Liver (tissue), 3 donors: ENCODE measurements at regions not wholly inside any gene's neighbourhood (a gene's known extent, or its start where the extent isn't known, plus 50 kb on each side); places are given as distances from the start of the nearest gene placed in this dataset.

Source experiments
- CTCF ChIP-seq: fragments of 150-350 bp; IDR thresholded peaks from 2 replicates; pipeline ENCODE4 v1.5.1; 2017; ENCODE audit warnings: improper control_type of control experiment, low read depth, low read length; ENCODE audit not compliant: missing input control
- GABPA ChIP-seq, 2 donors: IDR thresholded peaks in 1 of 2; conservative IDR thresholded peaks in 1 of 2; 2 replicates each; pipeline ENCODE4 v1.6.1; 2016; ENCODE audit warnings: antibody characterized with exemption in 2 of 2, mild to moderate bottlenecking in 1 of 2, moderate library complexity in 1 of 2
- RAD21 ChIP-seq, 2 donors: IDR thresholded peaks; 2 replicates each; pipeline ENCODE4 v1.6.1; 2016; ENCODE audit warnings: antibody characterized with exemption in 2 of 2, mild to moderate bottlenecking in 2 of 2
- RXRA ChIP-seq, 2 donors: IDR thresholded peaks; 2 replicates each; pipeline ENCODE4 v1.6.1; 2017 to 2018; ENCODE audit warnings: antibody characterized with exemption in 2 of 2, mild to moderate bottlenecking in 1 of 2
- ZBTB33 ChIP-seq: IDR thresholded peaks from 2 replicates; pipeline ENCODE4 v1.6.1; 2016; ENCODE audit warnings: antibody characterized with exemption
- donor health status: healthy.
- donor health status: healthy.

GRCh38 chr16:73274140-73274539, 226.2 kb upstream of the ZFHX3 start:
- TF ChIP-seq CTCF: no peak
- TF ChIP-seq RXRA (IDR thresholded peaks at IDR 0.05): no peak
- TF ChIP-seq GABPA (IDR thresholded peaks at IDR 0.05 in 1 of 2, conservative IDR thresholded peaks at IDR 0.05 in 1 of 2): no peak
- no peak for TF ChIP-seq ZBTB33
- no peak for TF ChIP-seq RAD21 (IDR thresholded peaks at IDR 0.05)
